Keratinocyte (primary cell): ENCODE measurements at regions not wholly inside any gene's neighbourhood (a gene's known extent, or its start where the extent isn't known, plus 50 kb on each side); places are given as distances from the start of the nearest gene placed in this dataset.

Experiments
- DNase-seq: peaks from one replicate; pipeline ENCODE4 v3.0.0-alpha.2; 2011; ENCODE audit warnings: low read depth, missing footprints, low spot score
- FAIRE-seq: peaks from 2 replicates; lab custom pipeline; 2011; peaks lifted over from hg19 to GRCh38; lab: Jason Lieb, UNC
- H2AFZ ChIP-seq: 2 replicates; pipeline ENCODE4 v1.6.0; 2012; ENCODE audit warnings: low read length, control low read depth, inconsistent platforms; ENCODE audit not compliant: control insufficient read depth
- H3K27ac ChIP-seq: 2 replicates; pipeline ENCODE4 v1.5.1; 2011; ENCODE audit warnings: low read length; ENCODE audit not compliant: control insufficient read depth, insufficient read depth
- H3K27me3 ChIP-seq: 3 replicates; pipeline ENCODE4 v1.6.0; 2011; ENCODE audit warnings: low read length; ENCODE audit not compliant: control insufficient read depth, insufficient read depth; ENCODE audit errors: extremely low read depth
- H3K36me3 ChIP-seq, 2 experiments: 2 replicates in 1 of 2; 3 replicates in 1 of 2; pipeline ENCODE4 v1.5.1; 2011; ENCODE audit warnings: low read length in 2 of 2, mild to moderate bottlenecking in 1 of 2; ENCODE audit not compliant: control insufficient read depth in 2 of 2, insufficient read depth in 2 of 2; ENCODE audit errors: extremely low read depth in 1 of 2
- H3K4me1 ChIP-seq: 3 replicates; pipeline ENCODE4 v1.5.1; 2011; ENCODE audit warnings: low read length; ENCODE audit not compliant: control insufficient read depth, insufficient read depth; ENCODE audit errors: extremely low read depth
- H3K4me2 ChIP-seq: 3 replicates; pipeline ENCODE4 v1.6.0; 2011; ENCODE audit warnings: low read depth, low read length; ENCODE audit not compliant: control insufficient read depth, insufficient read depth; ENCODE audit errors: extremely low read depth
- H3K4me3 ChIP-seq, 3 experiments: fragments of 200-600 bp in 1 of 3; sonication (generic) in 1 of 3; 2 replicates in 2 of 3; 3 replicates in 1 of 3; pipeline ENCODE4 v1.5.1; 2011 to 2016; ENCODE audit warnings: low read length in 3 of 3, mild to moderate bottlenecking in 3 of 3, control low read depth in 2 of 3, inconsistent platforms in 1 of 3, low read depth in 1 of 3, mixed read lengths in 1 of 3, mixed run types in 1 of 3, moderate library complexity in 1 of 3; ENCODE audit not compliant: control insufficient read depth in 2 of 3, insufficient read depth in 2 of 3; ENCODE audit errors: extremely low read depth in 1 of 3
- H3K79me2 ChIP-seq: 2 replicates; pipeline ENCODE4 v1.6.0; 2012; ENCODE audit warnings: low read length; ENCODE audit not compliant: control insufficient read depth, insufficient read depth
- H3K9ac ChIP-seq: 3 replicates; pipeline ENCODE4 v1.6.0; 2011; ENCODE audit warnings: low read length; ENCODE audit not compliant: control insufficient read depth, insufficient read depth; ENCODE audit errors: extremely low read depth
- H3K9me1 ChIP-seq: 3 replicates; pipeline ENCODE4 v1.6.0; 2011; ENCODE audit warnings: low read length; ENCODE audit not compliant: control insufficient read depth, insufficient read depth; ENCODE audit errors: extremely low read depth
- H3K9me3 ChIP-seq: 2 replicates; pipeline ENCODE4 v1.5.1; 2012; ENCODE audit warnings: low read depth, low read length; ENCODE audit not compliant: control insufficient read depth
- H4K20me1 ChIP-seq: 3 replicates; pipeline ENCODE4 v1.6.0; 2011; ENCODE audit warnings: low read length; ENCODE audit not compliant: control insufficient read depth, insufficient read depth; ENCODE audit errors: extremely low read depth
- CTCF ChIP-seq, 3 experiments: IDR thresholded peaks in 1 of 3; conservative IDR thresholded peaks in 1 of 3; optimal IDR thresholded peaks in 1 of 3; 2 replicates in 2 of 3; 3 replicates in 1 of 3; pipeline versions ENCODE3 to v1.5.1; 2011; ENCODE audit warnings: low read length in 3 of 3, mild to moderate bottlenecking in 3 of 3, moderate library complexity in 2 of 3, control low read depth in 1 of 3, inconsistent platforms in 1 of 3; ENCODE audit not compliant: insufficient read depth in 2 of 3; ENCODE audit errors: extremely low read depth in 1 of 3
- EZH2 ChIP-seq: IDR thresholded peaks from one replicate; pipeline ENCODE4 v1.6.1; 2012; ENCODE audit warnings: inconsistent platforms, mild to moderate bottlenecking, low read length, moderate library complexity
- dilution Hi-C: fragments of 300-500 bp; cut with MboI; formaldehyde crosslinking; loops from one replicate; pipeline ENCODE4 v1.7.0; 2020; ENCODE audit warnings: low sequenced_read_pairs; ENCODE audit not compliant: extremely low pct_ligation_motif_present

- FAIRE-seq (no peak), DNase-seq (no peak)
- H3K79me2 ChIP-seq, result no peaks in the 10 kb centered on the region
- no peak overlapping the region for H3K4me3 ChIP-seq
- H2AFZ ChIP-seq, result no peak overlapping the region
- H3K9me1 ChIP-seq, result no peaks in the 10 kb centered on the region
- dilution Hi-C loops, result no loop called here
- no peaks in the 10 kb centered on the region for H3K9me3 ChIP-seq
- H3K36me3 ChIP-seq, result no peaks in the 10 kb centered on the region
- no peaks in the 10 kb centered on the region for H3K27me3 ChIP-seq
- no peaks in the 10 kb centered on the region for H3K4me1 ChIP-seq
- H3K4me2 ChIP-seq, result no peak overlapping the region
- no peak overlapping the region for H3K9ac ChIP-seq
- no peaks in the 10 kb centered on the region for H4K20me1 ChIP-seq
- no peak for TF ChIP-seq CTCF (optimal IDR thresholded peaks at IDR 0.05 in 1 of 3, IDR thresholded peaks at IDR 0.05 in 1 of 3, conservative IDR thresholded peaks at IDR 0.05 in 1 of 3; ENCODE audit: extremely low read depth in 1 of 3, insufficient read depth in 2 of 3, low read length in 3 of 3)
- no peak for TF ChIP-seq EZH2
- no peak overlapping the region for H3K27ac ChIP-seq
Observed at GRCh38 chr20:48419173-48419572, 408.6 kb downstream of the PREX1 start.

- no peak overlapping the region for H3K27ac ChIP-seq
- no peak for DNase-seq
- dilution Hi-C loops, result no loop called here
- no peak overlapping the region for H3K4me2 ChIP-seq
- H3K9ac ChIP-seq, result no peak overlapping the region
- TF ChIP-seq CTCF (optimal IDR thresholded peaks at IDR 0.05 in 1 of 3, IDR thresholded peaks at IDR 0.05 in 1 of 3, conservative IDR thresholded peaks at IDR 0.05 in 1 of 3; ENCODE audit: extremely low read depth in 1 of 3, insufficient read depth in 2 of 3, low read length in 3 of 3), result no peak
- H3K27me3 ChIP-seq, result no peaks in the 10 kb centered on the region
- no peaks in the 10 kb centered on the region for H3K4me1 ChIP-seq
- no peak overlapping the region for H2AFZ ChIP-seq
- no peaks in the 10 kb centered on the region for H3K9me1 ChIP-seq
- no peak for FAIRE-seq
- no peaks in the 10 kb centered on the region for H3K9me3 ChIP-seq
- H3K79me2 ChIP-seq, result no peaks in the 10 kb centered on the region
- H4K20me1 ChIP-seq, result no peaks in the 10 kb centered on the region
- no peak overlapping the region for H3K4me3 ChIP-seq
- H3K36me3 ChIP-seq, result no peaks in the 10 kb centered on the region
Observed at GRCh38 chr20:48416002-48416401, 411.8 kb downstream of the PREX1 start.
